Neural crest cell (in vitro differentiated cells): ENCODE measurements at regions not wholly inside any gene's neighbourhood (a gene's known extent, or its start where the extent isn't known, plus 50 kb on each side); places are given as distances from the start of the nearest gene placed in this dataset.

Experiments
- DNase-seq: peaks from one replicate; pipeline ENCODE4 v3.0.0; 2021; ENCODE audit warnings: low read depth, mixed read lengths, low spot score
- H3K27ac Mint-ChIP-seq: one replicate; pipeline ENCODE4 v1.8.0; 2021; ENCODE audit warnings: mild to moderate bottlenecking, mixed read lengths; ENCODE audit not compliant: unreplicated experiment
- H3K27me3 Mint-ChIP-seq: 2 replicates; pipeline ENCODE4 v1.8.0; 2021; ENCODE audit warnings: low read depth, mild to moderate bottlenecking, mixed read lengths
- H3K36me3 Mint-ChIP-seq: 2 replicates; pipeline ENCODE4 v1.8.0; 2021; ENCODE audit warnings: low read depth, mild to moderate bottlenecking, mixed read lengths
- H3K4me1 Mint-ChIP-seq: 2 replicates; pipeline ENCODE4 v1.8.0; 2021; ENCODE audit warnings: mixed read lengths
- H3K4me3 Mint-ChIP-seq: one replicate; pipeline ENCODE4 v1.8.0; 2021; ENCODE audit warnings: mild to moderate bottlenecking, mixed read lengths
- H3K9me3 Mint-ChIP-seq: 2 replicates; pipeline ENCODE4 v1.8.0; 2021; ENCODE audit warnings: mixed read lengths
- TF ChIP-seq, protein P1 (sequence below): fragments of 200-600 bp; sonication (generic); conservative IDR thresholded peaks from 2 replicates; pipeline ENCODE4 v1.5.0; 2021; ENCODE audit warnings: antibody characterized with exemption, mild to moderate bottlenecking

DNA sequence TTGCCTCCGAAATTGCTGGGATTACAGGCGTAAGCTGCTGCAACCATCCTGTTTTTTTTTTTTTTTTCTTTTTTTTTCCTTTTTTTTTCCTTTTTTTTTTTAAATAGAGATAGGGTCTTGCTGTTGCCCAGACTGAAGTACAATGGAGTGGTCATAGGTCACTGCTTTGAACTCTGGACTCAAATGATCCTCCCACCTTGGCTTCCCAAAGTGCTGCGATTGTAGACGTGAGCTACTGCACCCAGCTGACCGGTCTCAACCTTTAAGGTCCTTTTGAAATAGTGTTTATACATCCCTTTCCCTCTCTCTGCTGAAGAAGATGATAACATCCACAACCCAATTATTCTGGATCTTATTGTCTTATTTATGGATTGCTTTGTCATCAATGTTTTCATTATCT is 548.7 kb downstream of the GBA3 start:
- TF ChIP-seq, protein P1, sequence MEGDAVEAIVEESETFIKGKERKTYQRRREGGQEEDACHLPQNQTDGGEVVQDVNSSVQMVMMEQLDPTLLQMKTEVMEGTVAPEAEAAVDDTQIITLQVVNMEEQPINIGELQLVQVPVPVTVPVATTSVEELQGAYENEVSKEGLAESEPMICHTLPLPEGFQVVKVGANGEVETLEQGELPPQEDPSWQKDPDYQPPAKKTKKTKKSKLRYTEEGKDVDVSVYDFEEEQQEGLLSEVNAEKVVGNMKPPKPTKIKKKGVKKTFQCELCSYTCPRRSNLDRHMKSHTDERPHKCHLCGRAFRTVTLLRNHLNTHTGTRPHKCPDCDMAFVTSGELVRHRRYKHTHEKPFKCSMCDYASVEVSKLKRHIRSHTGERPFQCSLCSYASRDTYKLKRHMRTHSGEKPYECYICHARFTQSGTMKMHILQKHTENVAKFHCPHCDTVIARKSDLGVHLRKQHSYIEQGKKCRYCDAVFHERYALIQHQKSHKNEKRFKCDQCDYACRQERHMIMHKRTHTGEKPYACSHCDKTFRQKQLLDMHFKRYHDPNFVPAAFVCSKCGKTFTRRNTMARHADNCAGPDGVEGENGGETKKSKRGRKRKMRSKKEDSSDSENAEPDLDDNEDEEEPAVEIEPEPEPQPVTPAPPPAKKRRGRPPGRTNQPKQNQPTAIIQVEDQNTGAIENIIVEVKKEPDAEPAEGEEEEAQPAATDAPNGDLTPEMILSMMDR = no peak
- Mint-ChIP-seq H3K27me3 (no peaks in the 10 kb centered on the region), H3K4me1 (peaks cover 33% of the 10 kb centered on the region), H3K27ac (no peak overlapping the region), H3K36me3 (no peaks in the 10 kb centered on the region), H3K4me3 (no peak overlapping the region), H3K9me3 (peaks cover 12% of the 10 kb centered on the region)
- DNase-seq = no peak

DNA sequence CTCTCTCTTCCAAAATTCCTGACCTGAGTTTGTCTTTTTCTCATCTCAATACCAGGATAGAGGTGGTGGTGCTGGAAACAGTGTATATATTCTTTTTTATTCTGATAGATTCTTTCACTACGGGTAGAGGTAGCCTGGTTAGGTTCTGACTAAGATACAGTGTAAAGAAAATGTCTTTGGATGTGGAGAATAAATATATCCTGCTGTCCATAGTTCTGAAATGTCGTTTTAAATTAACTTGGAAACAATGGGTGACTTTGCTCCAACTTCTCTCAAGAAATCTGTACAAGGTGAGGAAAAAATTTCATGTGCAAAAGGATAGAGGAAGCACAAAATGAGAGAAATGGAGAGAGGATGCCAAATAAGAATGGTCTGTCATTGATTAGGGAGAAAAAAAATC is 546.1 kb downstream of the GBA3 start:
- Mint-ChIP-seq H3K4me3 (no peak overlapping the region), H3K27ac (no peak overlapping the region), H3K4me1 (peaks cover 32% of the 10 kb centered on the region), H3K9me3 (peaks cover 12% of the 10 kb centered on the region), H3K27me3 (no peaks in the 10 kb centered on the region), H3K36me3 (no peaks in the 10 kb centered on the region)
- no peak for DNase-seq
- TF ChIP-seq, protein P1 = no peak

DNA sequence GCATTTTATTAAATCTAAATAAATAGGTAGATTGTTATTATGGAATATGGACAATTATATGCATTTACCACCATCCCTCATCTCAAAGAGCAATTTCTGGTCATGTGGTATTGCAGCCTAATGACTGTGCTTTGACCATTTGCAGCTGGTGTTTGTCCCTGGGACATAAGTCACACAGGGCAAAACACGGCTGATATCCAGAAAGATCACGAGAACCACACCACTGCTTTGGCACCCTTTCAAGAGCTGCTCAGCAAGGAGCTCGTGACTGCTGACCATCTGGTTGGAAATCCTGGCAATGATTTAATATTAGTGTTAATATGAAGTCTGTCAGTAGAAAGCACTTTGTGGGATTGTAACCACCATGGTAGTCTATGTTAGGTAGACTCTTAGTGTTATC is 545.0 kb downstream of the GBA3 start:
- no peak overlapping the region for H3K27ac Mint-ChIP-seq
- TF ChIP-seq, protein P1 = no peak
- no peak for DNase-seq

GRCh38 chr4:23235628-23236390 is 543.1 kb downstream of the GBA3 start:
- Mint-ChIP-seq H3K4me3 (no peak overlapping the region), H3K27me3 (no peaks in the 10 kb centered on the region), H3K9me3 (peaks cover 9% of the 10 kb centered on the region), H3K4me1 (peaks cover 16% of the 10 kb centered on the region), H3K36me3 (no peaks in the 10 kb centered on the region), H3K27ac (no peak overlapping the region)
- no peak for DNase-seq
- TF ChIP-seq, protein P1 = no peak

More for the DNA sequence above, 545.0 kb downstream of the GBA3 start:
- Mint-ChIP-seq H3K27me3 (no peaks in the 10 kb centered on the region), H3K36me3 (no peaks in the 10 kb centered on the region), H3K4me3 (no peak overlapping the region), H3K4me1 (peaks cover 24% of the 10 kb centered on the region), H3K9me3 (peaks cover 12% of the 10 kb centered on the region)

- DNase-seq = no peak
- Mint-ChIP-seq H3K4me3 (no peak overlapping the region), H3K27ac (no peak overlapping the region), H3K36me3 (no peaks in the 10 kb centered on the region), H3K27me3 (no peaks in the 10 kb centered on the region), H3K9me3 (peaks cover 5% of the 10 kb centered on the region), H3K4me1 (peaks cover 16% of the 10 kb centered on the region)
- TF ChIP-seq, protein P1 = no peak
Observed at GRCh38 chr4:23234716-23235115, 542.0 kb downstream of the GBA3 start.
